ENCODE measurements at regions not wholly inside any gene's neighbourhood (a gene's known extent, or its start where the extent isn't known, plus 50 kb on each side); places are given as distances from the start of the nearest gene placed in this dataset.

- no peak for TF ChIP-seq CTCF (IDR thresholded peaks at IDR 0.05; ENCODE audit: insufficient read depth, low read length, poor library complexity, severe bottlenecking)
- no peak for DNase-seq (ENCODE audit: extremely low read depth, insufficient read length)
- Histone ChIP-seq H3K27me3 (replicated peaks; ENCODE audit: control insufficient read depth, insufficient read depth, low read length) (no peaks in the 10 kb centered on the region), H3K4me3 (replicated peaks; ENCODE audit: low read depth, low read length) (no peak overlapping the region), H3K36me3 (ENCODE audit: control insufficient read depth, insufficient read depth, low read length) (no peaks in the 10 kb centered on the region)
Measured at GRCh38 chr9:13367784-13368183, 88.3 kb upstream of the MPDZ start.

- H3K4me3 ChIP-seq (replicated peaks; ENCODE audit: low read depth, low read length), result no peak overlapping the region
- H3K27me3 ChIP-seq (replicated peaks; ENCODE audit: control insufficient read depth, insufficient read depth, low read length), result no peaks in the 10 kb centered on the region
- TF ChIP-seq CTCF (IDR thresholded peaks at IDR 0.05; ENCODE audit: insufficient read depth, low read length, poor library complexity, severe bottlenecking), result no peak
- no peak for DNase-seq (ENCODE audit: extremely low read depth, insufficient read length)
- H3K36me3 ChIP-seq (ENCODE audit: control insufficient read depth, insufficient read depth, low read length), result no peaks in the 10 kb centered on the region
Measured at GRCh38 chr9:13364271-13365000, 84.9 kb upstream of the MPDZ start.

- Histone ChIP-seq H3K4me3 (replicated peaks; ENCODE audit: low read depth, low read length) (no peak overlapping the region), H3K36me3 (ENCODE audit: control insufficient read depth, insufficient read depth, low read length) (no peaks in the 10 kb centered on the region), H3K27me3 (replicated peaks; ENCODE audit: control insufficient read depth, insufficient read depth, low read length) (no peaks in the 10 kb centered on the region)
- no peak for DNase-seq (ENCODE audit: extremely low read depth, insufficient read length)
- TF ChIP-seq CTCF (IDR thresholded peaks at IDR 0.05; ENCODE audit: insufficient read depth, low read length, poor library complexity, severe bottlenecking), result no peak
Measured at GRCh38 chr9:13361076-13361475, 81.6 kb upstream of the MPDZ start.

GRCh38 chr9:13360188-13360587 is 80.7 kb upstream of the MPDZ start:
- TF ChIP-seq CTCF (IDR thresholded peaks at IDR 0.05; ENCODE audit: insufficient read depth, low read length, poor library complexity, severe bottlenecking), result no peak
- Histone ChIP-seq H3K4me3 (replicated peaks; ENCODE audit: low read depth, low read length) (no peak overlapping the region), H3K27me3 (replicated peaks; ENCODE audit: control insufficient read depth, insufficient read depth, low read length) (no peaks in the 10 kb centered on the region), H3K36me3 (ENCODE audit: control insufficient read depth, insufficient read depth, low read length) (no peaks in the 10 kb centered on the region)
- no peak for DNase-seq (ENCODE audit: extremely low read depth, insufficient read length)

- H3K4me3 ChIP-seq (replicated peaks; ENCODE audit: low read depth, low read length), result no peak overlapping the region
- H3K27me3 ChIP-seq (replicated peaks; ENCODE audit: control insufficient read depth, insufficient read depth, low read length), result no peaks in the 10 kb centered on the region
- no peaks in the 10 kb centered on the region for H3K36me3 ChIP-seq (ENCODE audit: control insufficient read depth, insufficient read depth, low read length)
- no peak for DNase-seq (ENCODE audit: extremely low read depth, insufficient read length)
- TF ChIP-seq CTCF (IDR thresholded peaks at IDR 0.05; ENCODE audit: insufficient read depth, low read length, poor library complexity, severe bottlenecking), result no peak
Measured at GRCh38 chr9:13358128-13358527, 78.6 kb upstream of the MPDZ start.

GRCh38 chr9:13354733-13355132 is 75.2 kb upstream of the MPDZ start:
- Histone ChIP-seq H3K27me3 (replicated peaks; ENCODE audit: control insufficient read depth, insufficient read depth, low read length) (no peaks in the 10 kb centered on the region), H3K4me3 (replicated peaks; ENCODE audit: low read depth, low read length) (no peak overlapping the region), H3K36me3 (ENCODE audit: control insufficient read depth, insufficient read depth, low read length) (no peaks in the 10 kb centered on the region)
- TF ChIP-seq CTCF (IDR thresholded peaks at IDR 0.05; ENCODE audit: insufficient read depth, low read length, poor library complexity, severe bottlenecking), result no peak
- no peak for DNase-seq (ENCODE audit: extremely low read depth, insufficient read length)
